ENCODE measurements at regions not wholly inside any gene's neighbourhood (a gene's known extent, or its start where the extent isn't known, plus 50 kb on each side); places are given as distances from the start of the nearest gene placed in this dataset.
"Not testable (repeated sequence)": the region's sequence is repeated elsewhere in the genome, so short reads cannot be mapped to it uniquely, and the experiment has no call there.

- TF ChIP-seq CTCF, POLR2A (IDR thresholded peaks at IDR 0.05): not testable (repeated sequence)
Observed at GRCh38 chr18:9007700-9008099, 94.8 kb upstream of the NDUFV2 start.

All from thyroid gland (tissue), 4 donors.